BE2C (cell line): ENCODE measurements at regions not wholly inside any gene's neighbourhood (a gene's known extent, or its start where the extent isn't known, plus 50 kb on each side); places are given as distances from the start of the nearest gene placed in this dataset.

Experiments used
- DNase-seq: peaks from one replicate; pipeline ENCODE4 v3.0.0-alpha.2; 2020
- H3K27me3 ChIP-seq: fragments of 250-450 bp; sonication (Bioruptor Pico); 2 replicates; pipeline ENCODE4 v1.5.1; 2020; ENCODE audit warnings: mild to moderate bottlenecking
- H3K36me3 ChIP-seq: fragments of 250-450 bp; sonication (Bioruptor Pico); 2 replicates; pipeline ENCODE4 v1.5.1; 2020; ENCODE audit warnings: mild to moderate bottlenecking
- H3K4me1 ChIP-seq: fragments of 250-450 bp; sonication (Bioruptor Pico); 2 replicates; pipeline ENCODE4 v1.5.1; 2020
- H3K4me3 ChIP-seq: 2 replicates; pipeline ENCODE4 v1.5.1; 2011; ENCODE audit warnings: low read depth, low read length
- H3K9me3 ChIP-seq: fragments of 250-450 bp; sonication (Bioruptor Pico); 2 replicates; pipeline ENCODE4 v1.5.1; 2020
- TF ChIP-seq, protein P1 (sequence below): IDR thresholded peaks from 2 replicates; pipeline ENCODE4 v1.5.1; 2012; ENCODE audit warnings: mild to moderate bottlenecking, low read depth, low read length

- H3K36me3 ChIP-seq = no peaks in the 10 kb centered on the region
- no peaks in the 10 kb centered on the region for H3K9me3 ChIP-seq
- H3K27me3 ChIP-seq = peaks cover 31% of the 10 kb centered on the region
- TF ChIP-seq, protein P1, sequence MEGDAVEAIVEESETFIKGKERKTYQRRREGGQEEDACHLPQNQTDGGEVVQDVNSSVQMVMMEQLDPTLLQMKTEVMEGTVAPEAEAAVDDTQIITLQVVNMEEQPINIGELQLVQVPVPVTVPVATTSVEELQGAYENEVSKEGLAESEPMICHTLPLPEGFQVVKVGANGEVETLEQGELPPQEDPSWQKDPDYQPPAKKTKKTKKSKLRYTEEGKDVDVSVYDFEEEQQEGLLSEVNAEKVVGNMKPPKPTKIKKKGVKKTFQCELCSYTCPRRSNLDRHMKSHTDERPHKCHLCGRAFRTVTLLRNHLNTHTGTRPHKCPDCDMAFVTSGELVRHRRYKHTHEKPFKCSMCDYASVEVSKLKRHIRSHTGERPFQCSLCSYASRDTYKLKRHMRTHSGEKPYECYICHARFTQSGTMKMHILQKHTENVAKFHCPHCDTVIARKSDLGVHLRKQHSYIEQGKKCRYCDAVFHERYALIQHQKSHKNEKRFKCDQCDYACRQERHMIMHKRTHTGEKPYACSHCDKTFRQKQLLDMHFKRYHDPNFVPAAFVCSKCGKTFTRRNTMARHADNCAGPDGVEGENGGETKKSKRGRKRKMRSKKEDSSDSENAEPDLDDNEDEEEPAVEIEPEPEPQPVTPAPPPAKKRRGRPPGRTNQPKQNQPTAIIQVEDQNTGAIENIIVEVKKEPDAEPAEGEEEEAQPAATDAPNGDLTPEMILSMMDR = no peak
- 0 out of 2 replicates have a peak, but pooled peaks cover 3% of the 10 kb centered on the region for H3K4me1 ChIP-seq
- H3K4me3 ChIP-seq = no peak overlapping the region
- no peak for DNase-seq
Observed at GRCh38 chr6:15780437-15780836, 117.6 kb upstream of the DTNBP1 start.

DNA sequence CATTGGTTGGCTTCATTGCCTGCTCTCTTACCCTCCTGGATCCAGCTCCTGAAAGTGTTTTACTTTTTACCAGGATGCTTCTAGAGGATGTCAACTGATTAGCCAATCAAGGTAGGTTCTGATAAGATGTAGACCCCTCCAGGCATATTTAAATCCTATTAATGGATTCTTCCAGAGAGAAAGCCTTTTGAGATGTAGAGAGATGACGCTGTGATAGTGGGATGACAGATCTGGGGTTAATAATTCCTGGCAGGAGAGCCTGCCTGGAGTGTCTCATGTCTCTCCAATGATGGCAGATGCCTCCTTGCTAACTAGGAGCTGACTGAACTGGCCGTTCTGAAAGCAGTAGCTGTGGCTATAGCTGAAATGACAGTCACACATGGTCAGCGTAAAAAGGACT lies 116.9 kb upstream of the DTNBP1 start:
- Histone ChIP-seq H3K9me3 (no peaks in the 10 kb centered on the region), H3K27me3 (peaks cover 35% of the 10 kb centered on the region), H3K4me1 (0 out of 2 replicates have a peak, but pooled peaks cover 3% of the 10 kb centered on the region), H3K4me3 (no peak overlapping the region), H3K36me3 (no peaks in the 10 kb centered on the region)
- TF ChIP-seq, protein P1 = no peak
- peak; percentile 67 for DNase-seq

DNA sequence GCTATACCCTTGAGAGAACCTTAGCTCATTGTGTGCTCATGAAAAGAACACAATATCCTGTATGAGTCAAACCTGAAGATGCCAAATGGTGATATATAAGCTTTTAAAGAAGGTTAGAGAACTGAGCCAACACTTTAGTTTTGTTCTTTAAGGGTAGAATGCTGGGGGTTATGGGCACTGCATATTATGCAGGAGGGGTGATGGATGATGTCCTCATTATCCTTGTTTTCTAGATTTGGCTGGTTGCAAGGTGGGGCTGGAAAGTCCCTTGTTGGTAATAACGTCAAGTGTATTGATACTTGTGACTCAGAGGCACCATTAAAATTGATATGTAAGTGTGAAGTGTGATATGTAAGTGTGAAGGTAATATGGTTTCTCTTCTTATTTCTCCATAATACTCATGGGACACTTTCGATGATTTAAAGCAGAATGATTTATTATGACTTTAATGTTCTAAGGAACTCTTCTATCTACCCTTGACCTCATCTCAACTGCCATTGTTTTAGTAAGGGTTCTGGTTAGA lies 113.7 kb upstream of the DTNBP1 start:
- Histone ChIP-seq H3K4me1 (0 out of 2 replicates have a peak, but pooled peaks cover 3% of the 10 kb centered on the region), H3K9me3 (no peaks in the 10 kb centered on the region), H3K27me3 (peaks cover 53% of the 10 kb centered on the region), H3K4me3 (no peak overlapping the region), H3K36me3 (no peaks in the 10 kb centered on the region)
- no peak for DNase-seq
- TF ChIP-seq, protein P1 = no peak

DNA sequence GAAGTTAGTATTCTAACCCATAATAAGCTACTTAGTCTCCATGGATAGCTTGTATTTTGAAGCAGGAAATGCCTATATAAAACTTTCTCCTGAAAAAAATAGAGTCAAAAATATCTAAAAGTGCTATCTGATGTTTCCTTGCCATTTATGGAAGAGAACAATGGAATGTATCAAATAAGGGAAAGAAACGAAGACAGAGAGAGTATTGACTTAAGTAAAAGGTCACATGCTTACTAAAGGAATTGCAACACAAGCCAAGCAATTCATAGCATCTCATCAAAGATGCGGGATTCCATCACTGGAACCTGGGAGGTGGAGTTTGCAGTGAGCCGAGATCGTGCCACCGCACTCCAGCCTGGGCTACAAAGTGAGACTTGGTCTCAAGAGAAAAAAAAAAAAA lies 112.9 kb upstream of the DTNBP1 start:
- H3K9me3 ChIP-seq = no peaks in the 10 kb centered on the region
- TF ChIP-seq, protein P1 = no peak
- no peak for DNase-seq
- peaks cover 53% of the 10 kb centered on the region for H3K27me3 ChIP-seq
- no peaks in the 10 kb centered on the region for H3K36me3 ChIP-seq
- H3K4me3 ChIP-seq = no peak overlapping the region
- H3K4me1 ChIP-seq = 0 out of 2 replicates have a peak, but pooled peaks cover 3% of the 10 kb centered on the region

GRCh38 chr6:15775076-15775634 lies 112.3 kb upstream of the DTNBP1 start:
- TF ChIP-seq, protein P1 = no peak
- peaks cover 53% of the 10 kb centered on the region for H3K27me3 ChIP-seq
- no peak for DNase-seq
- no peaks in the 10 kb centered on the region for H3K9me3 ChIP-seq
- H3K4me1 ChIP-seq = 0 out of 2 replicates have a peak, but pooled peaks cover 3% of the 10 kb centered on the region
- no peak overlapping the region for H3K4me3 ChIP-seq
- no peaks in the 10 kb centered on the region for H3K36me3 ChIP-seq

GRCh38 chr6:15773806-15774410 lies 111.1 kb upstream of the DTNBP1 start:
- no peaks in the 10 kb centered on the region for H3K9me3 ChIP-seq
- H3K27me3 ChIP-seq = peaks cover 53% of the 10 kb centered on the region
- H3K4me3 ChIP-seq = no peak overlapping the region
- TF ChIP-seq, protein P1 = no peak
- no peaks in the 10 kb centered on the region for H3K36me3 ChIP-seq
- no peaks in the 10 kb centered on the region for H3K4me1 ChIP-seq
- no peak for DNase-seq
